AG10803 (cell line): ENCODE measurements at regions not wholly inside any gene's neighbourhood (a gene's known extent, or its start where the extent isn't known, plus 50 kb on each side); places are given as distances from the start of the nearest gene placed in this dataset.

Experiments used
- DNase-seq: peaks from one replicate; pipeline ENCODE4 v3.0.0; 2010; ENCODE audit warnings: low read depth
- H3K4me3 ChIP-seq: 2 replicates; pipeline ENCODE4 v1.5.1; 2011; ENCODE audit warnings: mild to moderate bottlenecking, low read length, control low read depth
- TF ChIP-seq, protein P1 (sequence below): conservative IDR thresholded peaks from 2 replicates; pipeline ENCODE4 v1.5.1; 2011; ENCODE audit warnings: mild to moderate bottlenecking, low read length, control low read depth, inconsistent platforms

DNA sequence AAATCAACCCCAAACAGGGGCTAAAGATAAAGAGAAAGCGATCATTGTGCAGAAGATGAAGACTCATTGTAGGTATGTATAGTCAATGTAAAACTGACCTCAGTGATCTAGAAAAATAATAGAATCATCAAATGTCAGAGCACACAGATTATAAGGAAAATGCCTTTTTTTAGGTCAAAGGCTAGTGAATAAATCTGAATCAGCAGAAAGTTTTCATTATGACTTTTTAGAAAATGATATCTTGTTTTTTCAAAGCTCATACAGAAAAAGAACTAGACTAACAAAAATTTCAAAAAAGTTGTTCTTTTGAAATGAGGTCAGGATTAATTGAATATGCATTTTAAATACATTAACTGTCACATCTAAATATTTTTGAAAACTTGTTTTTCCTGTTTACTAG lies 60.2 kb upstream of the STEAP4 start:
- TF ChIP-seq, protein P1, sequence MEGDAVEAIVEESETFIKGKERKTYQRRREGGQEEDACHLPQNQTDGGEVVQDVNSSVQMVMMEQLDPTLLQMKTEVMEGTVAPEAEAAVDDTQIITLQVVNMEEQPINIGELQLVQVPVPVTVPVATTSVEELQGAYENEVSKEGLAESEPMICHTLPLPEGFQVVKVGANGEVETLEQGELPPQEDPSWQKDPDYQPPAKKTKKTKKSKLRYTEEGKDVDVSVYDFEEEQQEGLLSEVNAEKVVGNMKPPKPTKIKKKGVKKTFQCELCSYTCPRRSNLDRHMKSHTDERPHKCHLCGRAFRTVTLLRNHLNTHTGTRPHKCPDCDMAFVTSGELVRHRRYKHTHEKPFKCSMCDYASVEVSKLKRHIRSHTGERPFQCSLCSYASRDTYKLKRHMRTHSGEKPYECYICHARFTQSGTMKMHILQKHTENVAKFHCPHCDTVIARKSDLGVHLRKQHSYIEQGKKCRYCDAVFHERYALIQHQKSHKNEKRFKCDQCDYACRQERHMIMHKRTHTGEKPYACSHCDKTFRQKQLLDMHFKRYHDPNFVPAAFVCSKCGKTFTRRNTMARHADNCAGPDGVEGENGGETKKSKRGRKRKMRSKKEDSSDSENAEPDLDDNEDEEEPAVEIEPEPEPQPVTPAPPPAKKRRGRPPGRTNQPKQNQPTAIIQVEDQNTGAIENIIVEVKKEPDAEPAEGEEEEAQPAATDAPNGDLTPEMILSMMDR, result no peak
- no peak overlapping the region for H3K4me3 ChIP-seq
- DNase-seq, result no peak

GRCh38 chr7:88363869-88364268 lies 57.2 kb upstream of the STEAP4 start:
- H3K4me3 ChIP-seq, result no peak overlapping the region
- TF ChIP-seq, protein P1, result no peak
- no peak for DNase-seq

GRCh38 chr7:88363249-88363648 lies 56.6 kb upstream of the STEAP4 start:
- TF ChIP-seq, protein P1, result no peak
- H3K4me3 ChIP-seq, result no peak overlapping the region
- DNase-seq, result no peak

- H3K4me3 ChIP-seq, result no peak overlapping the region
- DNase-seq, result no peak
- TF ChIP-seq, protein P1, result no peak
These were observed 54.7 kb upstream of the STEAP4 start for GRCh38 chr7:88361357-88361756.

GRCh38 chr7:88358881-88359280 lies 52.2 kb upstream of the STEAP4 start:
- DNase-seq, result no peak
- TF ChIP-seq, protein P1, result no peak
- no peak overlapping the region for H3K4me3 ChIP-seq

DNA sequence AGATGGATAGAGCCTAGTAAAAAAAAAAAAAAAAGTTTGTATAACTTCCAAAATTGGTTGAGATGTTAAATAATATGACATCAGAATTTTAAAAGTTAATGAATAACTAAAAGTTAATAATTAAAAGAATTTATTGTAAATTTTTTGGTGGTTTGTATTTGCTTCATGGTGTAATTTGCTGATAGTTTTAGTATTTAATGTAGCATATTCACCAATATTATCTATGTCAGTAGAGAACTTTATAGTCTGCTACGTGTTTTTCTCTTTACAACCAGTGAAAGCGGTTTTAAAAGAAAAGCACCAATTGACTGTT lies 51.8 kb upstream of the STEAP4 start:
- TF ChIP-seq, protein P1, result no peak
- H3K4me3 ChIP-seq, result no peak overlapping the region
- no peak for DNase-seq

DNA sequence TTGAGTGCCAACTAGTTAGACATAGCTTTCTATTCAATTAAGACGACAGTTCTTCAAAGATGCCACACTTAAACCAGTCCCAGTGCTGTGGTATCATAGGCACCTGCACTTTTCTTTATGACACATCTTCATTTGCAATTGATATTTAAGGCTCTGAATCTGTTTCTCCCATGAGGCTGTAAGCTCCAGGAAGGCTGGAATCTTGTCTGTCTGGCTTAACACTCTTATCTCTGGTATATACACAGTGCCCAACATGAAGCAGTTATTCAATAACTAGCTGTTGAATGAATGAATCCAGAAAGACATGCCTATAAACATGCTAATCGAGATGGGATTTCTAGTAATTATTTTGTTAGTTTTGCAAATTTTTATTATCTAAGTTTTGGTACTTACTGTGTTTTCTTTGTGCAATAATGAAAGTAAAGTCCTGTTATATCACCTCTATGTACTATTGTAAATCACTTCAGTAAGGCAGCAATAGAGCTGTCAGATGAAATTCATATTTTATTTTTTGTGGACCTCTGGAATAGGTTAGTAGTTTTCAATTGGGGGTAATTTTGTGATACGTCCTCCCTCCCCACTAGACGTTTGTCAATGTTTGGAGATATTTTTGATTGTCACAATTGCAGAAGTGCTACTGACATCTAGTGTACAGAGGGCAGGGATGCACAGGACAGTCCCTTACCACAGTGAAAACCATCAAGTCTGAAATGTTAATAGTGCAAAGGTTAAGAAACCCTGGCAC lies 51.3 kb upstream of the STEAP4 start:
- no peak for DNase-seq
- TF ChIP-seq, protein P1, result peak; percentile 41
- no peak overlapping the region for H3K4me3 ChIP-seq
